ENCODE measurements at regions not wholly inside any gene's neighbourhood (a gene's known extent, or its start where the extent isn't known, plus 50 kb on each side); places are given as distances from the start of the nearest gene placed in this dataset.
"Not testable (repeated sequence)": the region's sequence is repeated elsewhere in the genome, so short reads cannot be mapped to it uniquely, and the experiment has no call there.

DNA sequence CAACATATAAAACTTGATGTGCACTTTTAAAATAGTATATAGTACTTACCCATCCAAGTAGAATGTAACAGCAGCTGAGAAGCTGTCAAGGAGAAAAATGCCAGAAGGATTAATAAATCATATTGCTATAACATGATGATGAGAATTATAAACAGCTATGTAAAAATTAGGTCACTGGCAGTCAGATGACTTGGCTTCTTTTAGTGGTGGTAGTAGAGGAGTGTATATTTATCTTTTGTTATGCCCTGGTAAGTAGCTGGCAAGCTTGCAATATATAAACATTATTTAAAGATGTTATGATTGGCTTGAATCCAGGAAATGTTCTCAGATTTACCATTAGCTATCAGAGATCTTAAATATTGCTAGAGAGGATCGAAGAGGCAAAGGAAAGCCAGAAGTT lies 471.0 kb upstream of the MGAT4C start:
- DNase-seq, result no peak

DNA sequence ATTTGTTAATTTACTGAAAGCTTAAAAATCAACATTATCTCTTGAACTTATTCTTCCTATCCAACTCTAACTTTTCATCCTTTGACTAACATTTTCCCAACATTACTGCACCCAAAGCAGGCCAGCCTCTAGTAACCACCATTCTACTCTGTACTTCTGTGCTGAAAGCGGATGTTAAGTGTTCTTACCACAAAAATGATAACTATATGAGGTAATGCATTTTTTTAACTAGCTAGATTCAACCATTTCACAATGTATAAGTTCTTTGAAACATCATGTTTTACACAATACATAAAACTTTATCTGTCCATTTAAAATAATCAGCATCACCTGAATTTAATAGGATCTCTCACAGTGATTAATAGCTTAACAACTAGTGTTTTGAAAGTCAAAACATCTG lies 468.5 kb upstream of the MGAT4C start:
- DNase-seq, result no peak

DNA sequence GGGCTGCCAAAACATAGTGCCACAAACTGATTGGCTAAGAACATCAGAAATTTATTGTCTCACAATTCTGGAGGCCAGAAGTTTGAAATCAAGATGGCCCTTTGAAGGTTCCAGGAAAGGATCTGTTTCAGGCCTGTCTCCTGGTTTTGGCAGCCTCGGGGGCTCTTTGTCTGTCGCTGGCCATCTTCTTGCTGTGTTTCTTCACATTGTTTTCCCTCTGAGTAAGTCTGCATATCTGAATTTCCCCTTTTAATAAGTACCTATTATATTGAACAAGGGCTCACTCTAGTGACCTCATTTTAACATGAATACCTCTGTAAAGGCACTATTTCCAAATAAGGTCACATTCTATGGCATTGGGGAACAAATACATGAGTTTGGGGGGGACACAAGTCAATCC lies 467.1 kb upstream of the MGAT4C start:
- no peak for DNase-seq

DNA sequence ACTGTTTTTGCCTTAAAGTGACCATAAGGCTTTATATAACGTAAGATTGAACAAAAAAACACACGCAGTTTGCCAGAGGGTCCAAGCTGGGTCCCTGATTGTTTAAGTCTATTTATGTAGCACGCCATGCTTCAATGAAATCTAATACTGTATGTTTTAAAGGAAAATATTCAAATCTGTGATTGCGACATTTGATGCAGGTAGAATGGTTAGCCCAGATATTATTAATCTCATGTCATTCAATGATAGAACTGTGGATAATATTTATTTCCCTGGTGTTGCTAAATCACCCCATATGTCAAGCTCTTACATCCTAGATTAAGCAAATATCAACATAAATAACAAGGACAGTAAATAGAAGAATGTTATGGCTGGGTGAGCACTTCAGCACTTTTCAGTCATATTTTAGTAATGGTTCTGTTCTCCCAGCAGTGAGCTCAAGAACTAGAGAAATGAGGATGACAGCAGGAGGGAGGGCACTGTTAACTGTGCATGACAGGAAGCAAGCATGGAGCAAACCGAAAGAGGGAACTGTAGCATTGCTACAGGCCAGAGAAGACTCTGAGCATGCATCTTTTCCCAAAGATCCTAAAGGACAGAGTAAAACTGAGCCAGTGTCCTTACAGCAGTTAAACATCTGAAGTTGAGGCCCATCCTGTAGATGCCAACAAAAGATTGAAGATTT lies 465.7 kb upstream of the MGAT4C start:
- DNase-seq, result no peak

DNA sequence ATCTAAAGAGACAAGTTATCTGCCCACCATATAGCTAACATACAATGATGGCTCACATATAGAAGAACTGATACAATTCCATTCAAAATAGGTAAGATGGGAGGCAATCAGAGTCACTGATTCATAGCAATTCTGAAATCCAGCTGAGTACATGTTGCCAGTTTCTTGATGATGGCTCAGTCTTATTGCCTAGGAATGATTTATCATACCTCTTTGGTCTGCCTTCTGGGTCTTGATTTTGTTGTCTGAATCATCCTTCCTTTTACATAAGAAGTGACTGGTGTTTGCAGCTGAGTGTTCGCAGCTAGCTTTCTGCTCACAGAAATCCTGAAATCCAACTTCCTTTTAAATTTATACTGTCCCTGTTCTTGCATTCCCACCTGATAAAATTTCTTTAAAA lies 463.2 kb upstream of the MGAT4C start:
- no peak for DNase-seq

DNA sequence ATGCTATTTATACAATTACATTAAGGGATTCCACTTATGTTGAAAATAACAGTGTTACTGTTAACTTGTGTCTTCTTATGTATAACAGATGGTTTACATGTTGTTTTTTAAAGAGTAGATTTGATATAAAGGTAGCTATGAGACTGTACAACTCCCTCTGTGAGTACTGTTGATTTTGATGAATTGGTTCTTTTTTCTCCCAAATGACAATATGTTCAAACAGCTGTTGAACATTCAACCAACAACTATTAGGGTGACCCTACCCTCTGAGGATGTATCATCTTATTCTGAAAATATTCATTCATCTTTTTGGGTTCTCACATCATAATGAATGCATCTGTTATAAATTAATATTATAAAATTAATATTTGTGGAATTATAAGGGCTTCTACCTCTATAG lies 456.9 kb upstream of the MGAT4C start:
- DNase-seq, result no peak

DNA sequence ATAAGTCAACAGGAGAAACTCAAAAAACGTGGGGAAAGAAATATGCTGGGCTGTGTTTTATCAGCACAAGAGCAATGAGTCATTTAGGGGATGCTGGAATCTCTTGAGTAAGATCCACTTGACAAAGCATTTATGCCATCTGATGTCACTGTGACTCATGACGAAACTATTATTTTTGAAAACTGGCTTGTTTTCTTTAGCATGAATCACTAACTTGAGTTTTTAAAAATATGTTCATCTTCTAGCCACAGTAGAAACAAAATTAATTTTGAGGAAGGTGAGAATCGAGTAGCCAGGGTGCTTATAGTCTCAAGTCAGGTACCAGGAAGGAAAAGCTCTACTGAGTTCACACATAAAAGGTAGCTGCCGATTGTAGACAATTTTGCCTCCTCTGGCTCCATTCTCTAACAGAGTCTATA lies 456.2 kb upstream of the MGAT4C start:
- no peak for DNase-seq

DNA sequence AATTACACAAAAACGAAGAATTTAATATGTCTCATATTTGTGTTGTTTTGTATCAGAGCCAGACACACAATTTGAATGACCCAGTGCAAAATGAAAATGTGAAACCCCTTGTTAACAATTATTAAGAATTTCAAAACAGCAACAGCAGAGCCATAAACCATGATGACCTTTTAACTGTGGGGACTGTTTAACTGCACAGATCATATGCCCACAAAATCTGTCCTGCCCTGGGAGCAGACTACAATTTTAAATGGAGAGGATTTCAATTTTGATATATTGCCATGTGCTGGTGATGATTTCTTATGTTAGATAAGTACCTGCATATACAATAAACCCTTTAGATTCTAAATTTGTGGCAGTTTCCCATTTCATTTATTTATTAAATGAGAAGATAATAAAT lies 455.5 kb upstream of the MGAT4C start:
- no peak for DNase-seq

DNA sequence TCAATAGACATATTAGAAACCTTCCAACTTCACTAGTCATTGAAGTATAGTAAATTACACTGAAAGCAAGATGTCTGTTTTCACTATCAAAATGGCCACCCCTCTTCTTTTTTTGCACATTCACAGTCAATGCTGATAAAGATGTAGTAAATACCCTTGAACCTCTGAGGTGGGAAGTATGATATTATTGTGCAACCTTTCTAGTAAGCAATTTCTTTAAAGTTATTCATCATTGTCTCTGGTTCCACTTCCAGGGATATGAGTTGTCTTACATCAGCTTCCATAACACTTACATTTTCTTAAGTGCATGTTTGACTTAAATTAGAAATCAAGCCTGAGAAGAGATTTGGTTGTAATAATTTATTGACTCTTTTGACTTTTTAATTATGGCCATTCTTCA lies 453.9 kb upstream of the MGAT4C start:
- no peak for DNase-seq

DNA sequence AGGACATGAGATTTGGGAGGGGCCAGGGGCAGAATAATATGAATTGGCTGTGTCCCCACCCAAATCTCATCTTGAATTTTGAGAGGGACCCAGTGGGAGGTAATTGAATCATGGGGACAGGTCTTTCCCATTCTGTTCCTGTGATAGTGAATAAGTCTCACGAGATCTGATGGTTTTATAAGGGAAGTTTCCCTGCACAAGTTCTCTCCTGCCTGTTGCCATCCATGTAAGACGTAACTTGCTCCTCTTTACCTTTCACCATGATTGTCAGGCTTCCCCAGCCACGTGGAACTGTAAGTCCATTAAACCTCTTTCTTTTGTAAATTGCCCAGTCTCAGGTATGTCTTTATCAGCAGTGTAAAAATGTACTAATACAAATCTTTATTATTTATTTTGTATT lies 452.8 kb upstream of the MGAT4C start:
- not testable (repeated sequence) for DNase-seq

DNA sequence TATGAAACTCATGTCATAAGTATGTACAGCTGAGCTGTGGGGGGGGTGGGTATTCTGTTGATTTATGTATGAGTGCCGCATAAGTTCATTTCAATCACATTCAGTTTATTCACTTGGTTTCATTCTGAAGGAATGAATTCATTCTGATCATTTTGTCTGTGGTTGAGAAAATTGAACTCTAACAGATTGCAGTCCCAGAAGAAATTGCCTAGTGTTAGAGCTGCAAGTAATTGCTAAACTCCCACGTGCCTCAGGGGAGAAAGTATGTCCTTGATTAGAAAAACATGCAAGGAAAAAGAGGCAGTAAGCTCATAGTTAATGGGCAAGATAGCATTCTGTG lies 442.4 kb upstream of the MGAT4C start:
- no peak for DNase-seq

DNA sequence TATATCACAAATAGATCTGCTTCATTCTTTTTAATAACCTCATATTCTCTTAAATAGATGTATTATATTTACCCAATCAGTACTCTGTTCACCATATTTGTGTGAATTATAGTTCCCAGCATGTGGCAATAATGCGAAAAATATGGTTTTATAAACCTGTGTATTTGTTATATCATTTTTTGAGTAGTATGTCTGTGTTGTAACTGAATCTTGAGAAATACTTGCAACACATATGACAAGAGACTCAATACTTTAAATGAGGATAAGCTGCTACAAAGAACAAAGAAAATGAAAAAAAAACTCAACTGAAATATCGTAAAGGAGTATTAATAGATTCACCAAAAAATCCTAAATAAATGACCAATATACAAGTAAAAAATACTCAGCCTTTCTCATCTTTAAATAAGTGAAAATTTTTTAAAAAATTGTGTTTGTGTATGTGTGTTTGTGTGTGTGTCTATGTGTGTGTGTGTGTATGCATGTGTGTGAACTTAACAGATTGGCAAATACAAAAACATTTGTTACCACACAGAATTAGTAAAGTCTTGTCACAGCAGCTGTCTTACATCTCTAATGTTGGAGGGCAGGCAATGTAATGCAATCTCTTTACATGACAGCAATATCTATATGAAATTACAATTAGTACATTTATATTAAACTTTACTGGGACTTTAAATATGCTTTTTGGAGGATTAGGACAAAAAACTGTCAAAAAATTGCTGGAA lies 441.9 kb upstream of the MGAT4C start:
- DNase-seq, result no peak

DNA sequence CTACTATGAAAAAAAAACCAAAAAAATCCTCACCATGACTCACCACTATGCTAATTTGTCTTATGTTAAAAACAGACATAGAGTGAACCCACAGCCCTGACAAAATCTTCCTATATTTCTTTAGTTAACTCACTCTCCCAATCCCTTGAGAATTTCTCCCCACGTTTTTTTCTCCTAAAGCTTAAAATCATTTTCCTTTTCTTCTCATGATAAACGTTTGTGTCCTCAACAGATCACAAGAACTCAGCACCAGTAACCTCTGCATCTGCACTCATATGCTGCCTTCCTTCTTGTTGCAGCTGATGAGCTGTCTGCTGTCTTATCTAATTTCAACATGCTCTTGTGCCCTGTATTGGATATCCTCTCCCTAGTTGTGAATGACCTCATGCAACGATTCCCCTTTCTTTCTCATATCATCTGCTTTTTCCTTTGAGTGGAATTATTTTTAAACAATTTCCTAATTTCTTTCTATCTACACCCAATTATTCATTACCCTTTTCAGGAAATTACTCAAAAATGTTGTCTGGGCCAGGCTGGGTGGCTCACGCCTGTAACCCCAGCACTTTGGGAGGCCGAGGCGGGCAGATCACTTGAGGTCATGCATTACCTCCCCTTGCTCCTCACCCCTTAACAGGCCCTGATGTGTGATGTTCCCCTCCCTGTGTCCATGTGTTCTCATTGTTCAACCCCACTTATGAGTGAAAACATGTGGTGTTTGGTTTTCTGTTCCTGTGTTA lies 427.5 kb upstream of the MGAT4C start:
- DNase-seq, result no peak

DNA sequence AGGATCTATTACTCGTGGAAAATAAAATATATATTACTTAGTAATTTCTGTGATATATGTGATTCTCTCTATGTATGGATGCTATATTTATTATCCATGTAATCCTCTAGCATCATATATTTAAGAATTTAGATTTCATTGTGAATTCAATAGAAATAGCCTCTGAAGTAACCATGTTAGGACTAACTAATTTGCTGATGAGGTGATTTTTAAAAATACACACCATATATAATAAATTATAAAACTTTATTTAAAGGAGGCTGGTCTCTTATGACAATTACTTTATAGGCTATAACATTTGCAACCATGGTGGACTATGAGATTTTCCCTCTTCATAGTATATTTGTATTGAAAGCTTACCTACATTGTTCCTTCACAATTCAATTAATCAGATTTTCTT lies 424.9 kb upstream of the MGAT4C start:
- no peak for DNase-seq

DNA sequence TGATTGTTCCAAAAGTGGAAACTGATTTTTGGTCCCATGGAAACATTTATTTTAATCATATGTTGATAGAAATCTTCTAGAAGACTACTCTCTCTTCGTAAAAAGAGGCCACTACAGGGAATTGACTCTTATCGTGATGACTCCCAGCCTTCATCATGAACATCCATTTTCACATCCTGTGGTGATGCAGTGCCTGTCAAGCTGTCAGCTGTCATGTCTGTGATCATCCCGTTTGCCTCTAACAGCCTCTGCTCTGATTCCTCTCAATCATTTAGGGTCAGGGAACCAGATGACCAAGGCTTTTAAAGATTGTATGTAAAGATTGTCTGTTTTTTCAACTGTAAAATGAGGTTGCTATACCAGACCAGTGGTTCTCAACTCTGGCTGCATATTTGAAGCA lies 419.0 kb upstream of the MGAT4C start:
- DNase-seq, result no peak

DNA sequence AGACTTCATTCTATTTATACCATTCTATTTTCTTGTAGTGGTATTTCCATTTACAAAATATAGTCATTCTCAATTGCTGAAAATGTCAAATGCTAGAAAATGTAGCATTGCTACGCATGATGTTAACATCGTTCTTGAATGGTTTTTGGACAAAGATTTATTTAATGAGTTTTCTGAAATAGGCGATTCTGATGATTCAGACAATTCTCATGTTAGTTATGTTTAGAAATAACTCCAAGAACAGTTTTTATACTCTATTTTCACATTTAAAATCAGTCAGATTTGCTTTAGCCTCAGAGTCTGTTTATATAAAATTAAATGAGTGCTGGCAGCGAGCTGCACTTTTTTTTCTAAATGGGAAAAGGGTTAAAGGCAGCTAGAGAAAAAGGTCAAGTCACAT lies 414.8 kb upstream of the MGAT4C start:
- no peak for DNase-seq

DNA sequence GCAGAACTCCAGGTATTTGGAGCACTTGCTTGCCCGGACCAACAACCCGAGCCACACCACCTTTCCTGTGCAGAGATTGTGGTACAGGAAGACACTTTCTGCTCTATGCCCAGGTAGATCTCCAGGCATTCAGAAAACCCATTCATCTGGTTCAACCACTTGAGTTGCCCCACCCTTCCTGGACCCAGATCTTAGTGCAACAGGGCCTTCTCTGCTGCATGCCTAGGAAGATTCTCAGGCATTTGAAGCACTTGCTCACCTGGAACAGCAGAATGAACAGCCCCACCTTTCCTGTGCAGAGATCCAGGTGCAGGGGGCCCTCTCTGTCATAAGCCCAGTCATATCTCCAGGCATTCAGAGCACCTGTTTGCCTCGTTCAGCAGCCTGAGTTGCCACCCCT lies 412.8 kb upstream of the MGAT4C start:
- DNase-seq, result no peak

DNA sequence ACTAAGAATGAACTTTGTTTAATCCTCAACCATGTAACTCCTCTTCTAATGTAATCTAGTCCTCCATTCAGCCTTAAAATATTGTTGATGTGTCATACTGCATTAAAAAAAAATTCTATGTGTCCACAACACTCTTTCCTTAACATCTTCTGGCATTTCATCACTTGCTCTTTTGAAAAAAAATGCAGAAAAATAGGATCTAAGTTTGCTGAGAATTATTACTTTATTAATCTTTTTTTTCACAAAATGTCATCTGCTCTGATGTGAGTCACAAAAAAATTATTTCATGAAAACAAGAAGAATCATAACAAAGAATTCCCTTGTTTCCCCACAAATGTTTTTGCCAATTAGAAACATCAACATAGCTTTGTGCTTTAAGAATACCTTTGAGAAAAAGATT lies 410.1 kb upstream of the MGAT4C start:
- no peak for DNase-seq

DNA sequence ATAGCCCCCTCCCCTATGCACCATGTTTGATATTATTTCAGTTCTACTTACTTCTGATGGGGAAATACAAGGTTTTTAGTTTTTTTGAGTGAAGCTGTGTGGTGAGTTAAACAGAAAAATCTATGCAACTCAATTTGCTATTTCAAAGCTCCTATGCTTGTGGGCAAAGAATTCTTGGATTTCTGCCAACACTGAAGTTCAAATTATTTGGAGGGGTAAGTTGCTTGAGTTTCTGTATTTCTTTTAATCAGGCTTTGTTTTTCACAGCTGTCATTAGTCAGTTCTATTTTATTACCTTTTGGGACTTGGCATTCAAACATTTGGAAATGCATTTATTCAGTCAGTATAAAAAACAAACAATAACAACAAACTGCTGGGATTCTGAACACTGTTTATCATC lies 407.5 kb upstream of the MGAT4C start:
- no peak for DNase-seq

DNA sequence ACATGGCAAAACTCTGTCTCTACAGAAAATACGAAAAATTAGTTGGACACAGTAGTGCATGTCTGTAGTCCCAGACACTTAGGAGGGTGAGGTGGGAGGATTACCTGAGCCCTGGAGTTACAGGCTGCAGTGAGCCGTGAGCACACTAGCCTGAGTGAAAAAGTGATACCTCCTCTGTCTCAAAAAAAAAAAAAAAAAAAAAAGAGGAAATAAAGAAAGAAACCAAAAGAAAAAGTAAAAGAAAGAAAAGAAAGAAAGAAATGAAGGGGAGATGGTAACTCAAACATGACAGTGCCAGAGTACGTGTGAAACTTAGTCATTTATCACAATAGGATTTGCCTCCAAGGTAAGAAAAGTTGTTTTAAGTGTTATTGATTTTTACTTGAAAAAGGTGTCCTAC lies 407.0 kb upstream of the MGAT4C start:
- DNase-seq, result no peak

DNA sequence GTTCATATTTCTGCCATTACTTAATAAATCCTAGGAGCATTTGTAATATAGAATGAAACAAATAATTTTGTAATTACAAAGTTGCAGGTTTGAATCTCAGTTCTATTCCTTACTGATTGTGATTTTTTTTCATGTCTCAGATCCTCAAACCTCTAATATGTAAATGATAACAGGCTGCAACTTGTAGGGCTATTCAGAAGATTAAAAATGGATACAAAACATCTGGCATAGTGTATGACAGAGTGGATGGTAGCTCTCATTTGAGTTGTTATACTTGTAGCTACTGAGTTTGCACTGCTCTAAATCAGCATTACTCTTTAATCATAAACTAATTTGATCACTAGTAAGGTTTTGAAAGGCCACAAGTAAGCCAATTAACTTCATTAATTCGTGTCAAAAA lies 406.3 kb upstream of the MGAT4C start:
- DNase-seq, result no peak

DNA sequence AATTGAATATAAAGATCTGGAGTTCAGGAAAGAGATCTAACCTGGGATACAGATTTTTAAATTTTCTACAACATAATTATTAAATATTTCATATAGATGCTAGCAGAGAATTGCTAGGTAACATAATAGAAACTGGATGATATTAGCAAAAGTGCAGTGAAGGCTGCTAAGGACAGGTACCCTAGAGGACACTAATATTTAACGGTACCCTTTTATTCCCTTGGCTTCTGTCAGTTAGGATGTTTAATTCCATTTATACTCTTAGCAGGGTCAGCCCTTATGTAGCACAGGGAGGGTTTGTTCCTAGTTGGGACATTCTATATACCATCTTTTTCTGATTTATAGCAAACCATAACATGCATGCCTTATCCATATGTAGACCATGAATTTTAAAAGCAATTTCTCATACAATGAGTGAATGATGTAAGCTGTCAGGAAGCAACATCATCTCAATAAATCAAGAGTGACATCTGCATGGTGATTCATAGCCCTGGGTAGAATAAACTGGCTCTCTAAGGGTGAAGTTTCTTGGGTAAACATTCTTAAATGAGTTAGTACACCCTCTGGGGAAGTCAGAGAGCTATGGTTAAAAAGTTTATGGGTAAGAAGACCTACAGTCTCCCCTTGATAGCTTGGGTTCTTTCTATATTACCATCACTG lies 404.4 kb upstream of the MGAT4C start:
- no peak for DNase-seq

DNA sequence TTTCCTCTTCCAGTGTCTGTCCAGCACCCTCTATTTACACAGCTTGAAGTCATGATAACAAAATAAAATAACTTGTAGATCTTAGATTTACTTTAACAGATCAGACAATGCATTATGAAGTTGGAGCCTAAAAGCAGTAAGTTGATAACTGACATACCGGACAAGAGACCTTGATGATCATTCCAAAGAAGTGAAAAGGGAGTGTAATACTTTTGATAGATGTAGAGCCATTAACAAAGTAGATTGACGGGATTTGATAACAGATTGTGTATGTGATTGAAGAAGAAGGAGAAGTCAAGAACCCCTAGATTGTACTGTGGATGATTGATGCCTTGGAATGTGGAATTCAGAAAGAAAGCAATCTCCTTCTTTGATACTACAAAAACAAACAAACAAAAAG lies 403.8 kb upstream of the MGAT4C start:
- no peak for DNase-seq

DNA sequence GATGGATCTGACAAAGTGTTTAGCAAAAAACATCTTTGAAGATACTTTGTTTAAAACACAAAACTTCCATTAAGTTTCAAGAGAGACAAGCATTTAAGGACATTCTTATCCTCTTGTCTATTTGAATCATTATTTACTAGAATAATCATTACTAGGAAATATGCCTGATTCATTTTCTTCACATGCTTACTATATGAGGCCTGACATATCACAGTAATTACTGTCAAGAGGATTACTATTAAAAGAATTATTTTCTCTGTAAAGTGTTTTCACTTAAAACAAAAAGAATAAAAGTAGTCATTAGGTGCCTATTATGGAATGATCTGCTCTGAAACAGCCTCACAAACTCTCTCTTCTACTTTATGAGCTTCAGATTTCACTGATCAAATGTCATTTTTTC lies 402.1 kb upstream of the MGAT4C start:
- DNase-seq, result no peak
